ENCODE measurements at regions not wholly inside any gene's neighbourhood (a gene's known extent, or its start where the extent isn't known, plus 50 kb on each side); places are given as distances from the start of the nearest gene placed in this dataset.

GRCh38 chrX:128408842-128409241, 356.6 kb upstream of the ACTRT1 start:
- TF ChIP-seq EZH2 (IDR thresholded peaks at IDR 0.05; ENCODE audit: low read length), result no peak
- no peak for TF ChIP-seq CTCF (optimal IDR thresholded peaks at IDR 0.05 in 1 of 3, IDR thresholded peaks at IDR 0.05 in 1 of 3, conservative IDR thresholded peaks at IDR 0.05 in 1 of 3; ENCODE audit: extremely low read depth in 1 of 3, insufficient read depth in 2 of 3, low read length in 3 of 3)

All from keratinocyte (primary cell).